Neural progenitor cell (in vitro differentiated cells): ENCODE measurements at regions not wholly inside any gene's neighbourhood (a gene's known extent, or its start where the extent isn't known, plus 50 kb on each side); places are given as distances from the start of the nearest gene placed in this dataset.

Experiments used
- CTCF ChIP-seq: fragments of 200-600 bp; sonication (generic); IDR thresholded peaks from 2 replicates; pipeline ENCODE4 v1.5.1; 2017; ENCODE audit warnings: antibody characterized with exemption, mild to moderate bottlenecking
- EZH2 ChIP-seq: fragments of 200-600 bp; sonication (generic); IDR thresholded peaks from 2 replicates; pipeline ENCODE4 v1.6.1; 2017; ENCODE audit warnings: antibody characterized with exemption, mild to moderate bottlenecking, moderate library complexity
- EZH2phosphoT487 ChIP-seq: fragments of 200-600 bp; sonication (generic); IDR thresholded peaks from 2 replicates; pipeline ENCODE4 v1.6.1; 2017; ENCODE audit warnings: antibody characterized with exemption

GRCh38 chr6:49233483-49233882 lies 229.6 kb downstream of the MMUT start:
- TF ChIP-seq EZH2 (no peak), EZH2phosphoT487 (no peak), CTCF (no peak)
